ENCODE measurements at regions not wholly inside any gene's neighbourhood (a gene's known extent, or its start where the extent isn't known, plus 50 kb on each side); places are given as distances from the start of the nearest gene placed in this dataset.
"Not testable (repeated sequence)": the region's sequence is repeated elsewhere in the genome, so short reads cannot be mapped to it uniquely, and the experiment has no call there.

GRCh38 chr12:127035011-127035879 is 1231.7 kb upstream of the TMEM132C start:
- no peak for DNase-seq (ENCODE audit: extremely low read depth, low read depth, low spot score)

- no peak for DNase-seq (ENCODE audit: extremely low read depth, low read depth, low spot score)
Measured at GRCh38 chr12:127038152-127038551, 1228.8 kb upstream of the TMEM132C start.

- no peak for DNase-seq (ENCODE audit: extremely low read depth, low read depth, low spot score)
Measured at GRCh38 chr12:127038761-127039160, 1228.2 kb upstream of the TMEM132C start.

- DNase-seq (ENCODE audit: extremely low read depth, low read depth, low spot score): no peak
Measured at GRCh38 chr12:127041985-127042625, 1224.9 kb upstream of the TMEM132C start.

- no peak for DNase-seq (ENCODE audit: extremely low read depth, low read depth, low spot score)
Measured at GRCh38 chr12:127043731-127044130, 1223.2 kb upstream of the TMEM132C start.

GRCh38 chr12:127044836-127045235 is 1222.1 kb upstream of the TMEM132C start:
- DNase-seq (ENCODE audit: extremely low read depth, low read depth, low spot score): no peak

- DNase-seq (ENCODE audit: extremely low read depth, low read depth, low spot score): no peak
Measured at GRCh38 chr12:127046467-127046866, 1220.5 kb upstream of the TMEM132C start.

- DNase-seq (ENCODE audit: extremely low read depth, low read depth, low spot score): no peak
Measured at GRCh38 chr12:127048057-127048456, 1218.9 kb upstream of the TMEM132C start.

- not testable (repeated sequence) for DNase-seq (ENCODE audit: extremely low read depth, low read depth, low spot score)
Measured at GRCh38 chr12:127048525-127048924, 1218.4 kb upstream of the TMEM132C start.

- DNase-seq (ENCODE audit: extremely low read depth, low read depth, low spot score): no peak
Measured at GRCh38 chr12:127051139-127051538, 1215.8 kb upstream of the TMEM132C start.

- no peak for DNase-seq (ENCODE audit: extremely low read depth, low read depth, low spot score)
Measured at GRCh38 chr12:127052511-127053232, 1214.3 kb upstream of the TMEM132C start.

GRCh38 chr12:127054531-127054930 is 1212.4 kb upstream of the TMEM132C start:
- no peak for DNase-seq (ENCODE audit: extremely low read depth, low read depth, low spot score)

GRCh38 chr12:127060310-127060847 is 1206.6 kb upstream of the TMEM132C start:
- DNase-seq (ENCODE audit: extremely low read depth, low read depth, low spot score): no peak

- no peak for DNase-seq (ENCODE audit: extremely low read depth, low read depth, low spot score)
Measured at GRCh38 chr12:127060933-127061332, 1206.0 kb upstream of the TMEM132C start.

- DNase-seq (ENCODE audit: extremely low read depth, low read depth, low spot score): no peak
Measured at GRCh38 chr12:127063339-127064072, 1203.5 kb upstream of the TMEM132C start.

GRCh38 chr12:127064207-127064606 is 1202.8 kb upstream of the TMEM132C start:
- DNase-seq (ENCODE audit: extremely low read depth, low read depth, low spot score): no peak

GRCh38 chr12:127065595-127065994 is 1201.4 kb upstream of the TMEM132C start:
- no peak for DNase-seq (ENCODE audit: extremely low read depth, low read depth, low spot score)

GRCh38 chr12:127070515-127071157 is 1196.3 kb upstream of the TMEM132C start:
- DNase-seq (ENCODE audit: extremely low read depth, low read depth, low spot score): no peak

GRCh38 chr12:127074161-127074560 is 1192.8 kb upstream of the TMEM132C start:
- DNase-seq (ENCODE audit: extremely low read depth, low read depth, low spot score): no peak

- no peak for DNase-seq (ENCODE audit: extremely low read depth, low read depth, low spot score)
Measured at GRCh38 chr12:127075981-127076380, 1191.0 kb upstream of the TMEM132C start.

All from glomerular endothelial cell (primary cell).